OCI-LY1 (cell line): ENCODE measurements at regions not wholly inside any gene's neighbourhood (a gene's known extent, or its start where the extent isn't known, plus 50 kb on each side); places are given as distances from the start of the nearest gene placed in this dataset.

Experiments used
- CTCF ChIP-seq: fragments of 200-600 bp; sonication (generic), shearing (Covaris generic); IDR thresholded peaks from 2 replicates; pipeline ENCODE4 v1.5.1; 2017; ENCODE audit warnings: mild to moderate bottlenecking, antibody characterized with exemption, low read length, moderate library complexity, mixed read lengths
- EZH2 ChIP-seq: fragments of 200-600 bp; sonication (generic), shearing (Covaris generic); IDR thresholded peaks from 2 replicates; pipeline ENCODE4 v1.8.0; 2017; ENCODE audit warnings: borderline replicate concordance, mixed run types, mild to moderate bottlenecking, antibody characterized with exemption, low read length, moderate library complexity, mixed read lengths

GRCh38 chr4:62656006-62656405, 1455.9 kb downstream of the ADGRL3 start:
- TF ChIP-seq CTCF (no peak), EZH2 (no peak)
